SK-N-MC (cell line): ENCODE measurements at regions not wholly inside any gene's neighbourhood (a gene's known extent, or its start where the extent isn't known, plus 50 kb on each side); places are given as distances from the start of the nearest gene placed in this dataset.

ENCODE experiments used
- EZH2 ChIP-seq: fragments of 200-600 bp; sonication (generic); IDR thresholded peaks from one replicate; pipeline ENCODE4 v1.6.1; 2017; ENCODE audit warnings: antibody characterized with exemption
- POLR2AphosphoS5 ChIP-seq: IDR thresholded peaks from 2 replicates; pipeline ENCODE4 v1.6.1; 2012; ENCODE audit warnings: mild to moderate bottlenecking, low read depth, low read length, borderline replicate concordance

DNA sequence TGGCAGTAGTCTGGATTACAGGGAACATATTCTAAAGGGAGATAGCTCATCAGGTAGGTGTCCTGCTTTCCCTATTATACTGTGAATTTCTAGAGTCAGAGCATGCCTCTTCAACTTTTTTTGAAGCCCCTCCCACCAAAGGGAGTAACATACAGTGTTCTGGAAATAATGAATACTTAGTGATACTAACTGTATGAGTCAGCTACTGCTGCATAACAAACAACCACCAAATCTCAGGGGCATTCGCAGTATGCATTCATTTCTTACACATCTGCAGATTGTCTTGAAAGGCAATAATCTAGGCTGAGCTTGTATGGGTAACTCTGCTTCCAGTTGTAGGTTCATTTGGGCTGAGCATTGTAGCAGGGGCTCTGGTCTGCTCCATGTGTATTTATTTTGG lies 409.7 kb upstream of the SPRED2 start:
- TF ChIP-seq POLR2AphosphoS5 (no peak), EZH2 (no peak)
